Nephron progenitor cell (in vitro differentiated cells): ENCODE measurements at regions not wholly inside any gene's neighbourhood (a gene's known extent, or its start where the extent isn't known, plus 50 kb on each side); places are given as distances from the start of the nearest gene placed in this dataset.

Experiments
- DNase-seq: peaks from one replicate; pipeline ENCODE4 v3.0.0; 2021
- H3K27ac Mint-ChIP-seq: 2 replicates; pipeline ENCODE4 v1.8.0; 2021; ENCODE audit warnings: mild to moderate bottlenecking, moderate library complexity, mixed read lengths
- H3K27me3 Mint-ChIP-seq: 2 replicates; pipeline ENCODE4 v1.8.0; 2021; ENCODE audit warnings: mild to moderate bottlenecking, low read depth, mixed read lengths; ENCODE audit not compliant: poor library complexity
- H3K36me3 Mint-ChIP-seq: 2 replicates; pipeline ENCODE4 v1.8.0; 2021; ENCODE audit warnings: low read depth, mixed read lengths
- H3K4me1 Mint-ChIP-seq: 2 replicates; pipeline ENCODE4 v1.8.0; 2021; ENCODE audit warnings: mixed read lengths
- H3K4me3 Mint-ChIP-seq: 2 replicates; pipeline ENCODE4 v1.8.0; 2021; ENCODE audit warnings: mild to moderate bottlenecking, moderate library complexity, mixed read lengths
- H3K9me3 Mint-ChIP-seq: 2 replicates; pipeline ENCODE4 v1.8.0; 2021; ENCODE audit warnings: mild to moderate bottlenecking, moderate library complexity, mixed read lengths
- TF ChIP-seq, protein P1 (sequence below): fragments of 200-600 bp; sonication (generic); IDR thresholded peaks from 2 replicates; pipeline ENCODE4 v1.5.0; 2021; ENCODE audit warnings: antibody characterized with exemption

DNA sequence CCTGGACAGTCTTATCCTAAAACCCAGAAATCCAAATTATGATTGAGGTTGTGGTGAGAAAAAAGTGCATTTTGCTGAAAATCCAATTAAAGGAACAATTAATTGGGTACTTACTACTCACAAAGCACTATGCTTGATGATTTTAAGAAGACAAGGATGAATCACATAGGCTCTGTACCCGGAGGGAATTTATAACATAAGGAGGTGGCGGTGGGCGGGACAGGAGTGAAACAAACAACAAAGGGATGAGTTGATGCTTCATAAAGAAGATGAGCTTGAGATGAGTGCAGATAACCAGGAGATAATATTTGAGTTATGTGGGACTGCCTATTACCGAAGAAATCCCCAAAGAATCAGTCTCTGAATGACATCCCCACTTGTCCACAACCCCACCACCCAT, 171.1 kb upstream of the FZD8 start:
- Mint-ChIP-seq H3K27ac (no peak overlapping the region), H3K4me1 (no peaks in the 10 kb centered on the region), H3K9me3 (peaks cover 6% of the 10 kb centered on the region), H3K4me3 (no peak overlapping the region), H3K36me3 (no peaks in the 10 kb centered on the region), H3K27me3 (peaks cover 9% of the 10 kb centered on the region)
- DNase-seq: no peak
- TF ChIP-seq, protein P1, sequence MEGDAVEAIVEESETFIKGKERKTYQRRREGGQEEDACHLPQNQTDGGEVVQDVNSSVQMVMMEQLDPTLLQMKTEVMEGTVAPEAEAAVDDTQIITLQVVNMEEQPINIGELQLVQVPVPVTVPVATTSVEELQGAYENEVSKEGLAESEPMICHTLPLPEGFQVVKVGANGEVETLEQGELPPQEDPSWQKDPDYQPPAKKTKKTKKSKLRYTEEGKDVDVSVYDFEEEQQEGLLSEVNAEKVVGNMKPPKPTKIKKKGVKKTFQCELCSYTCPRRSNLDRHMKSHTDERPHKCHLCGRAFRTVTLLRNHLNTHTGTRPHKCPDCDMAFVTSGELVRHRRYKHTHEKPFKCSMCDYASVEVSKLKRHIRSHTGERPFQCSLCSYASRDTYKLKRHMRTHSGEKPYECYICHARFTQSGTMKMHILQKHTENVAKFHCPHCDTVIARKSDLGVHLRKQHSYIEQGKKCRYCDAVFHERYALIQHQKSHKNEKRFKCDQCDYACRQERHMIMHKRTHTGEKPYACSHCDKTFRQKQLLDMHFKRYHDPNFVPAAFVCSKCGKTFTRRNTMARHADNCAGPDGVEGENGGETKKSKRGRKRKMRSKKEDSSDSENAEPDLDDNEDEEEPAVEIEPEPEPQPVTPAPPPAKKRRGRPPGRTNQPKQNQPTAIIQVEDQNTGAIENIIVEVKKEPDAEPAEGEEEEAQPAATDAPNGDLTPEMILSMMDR: no peak

DNA sequence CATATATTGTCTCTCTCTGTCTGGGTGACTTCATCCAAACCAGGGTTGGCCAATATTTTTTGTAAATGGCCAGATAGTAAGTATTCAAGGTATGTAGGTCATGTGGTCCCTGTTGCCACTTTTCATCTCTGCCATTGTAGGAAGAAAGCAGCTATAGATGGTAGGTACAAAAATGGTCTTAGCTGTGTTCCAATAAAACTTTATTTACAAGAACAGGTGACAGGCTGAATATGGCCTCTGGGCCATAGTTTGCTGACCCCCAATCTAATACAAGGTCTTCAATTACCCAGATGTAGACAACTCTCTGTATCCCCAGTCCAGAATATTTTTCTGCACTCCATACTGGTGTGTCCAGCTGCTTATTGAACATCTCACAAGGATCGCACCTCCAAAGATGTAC, 166.2 kb upstream of the FZD8 start:
- Mint-ChIP-seq H3K4me1 (no peaks in the 10 kb centered on the region), H3K4me3 (no peak overlapping the region), H3K36me3 (no peaks in the 10 kb centered on the region)

DNA sequence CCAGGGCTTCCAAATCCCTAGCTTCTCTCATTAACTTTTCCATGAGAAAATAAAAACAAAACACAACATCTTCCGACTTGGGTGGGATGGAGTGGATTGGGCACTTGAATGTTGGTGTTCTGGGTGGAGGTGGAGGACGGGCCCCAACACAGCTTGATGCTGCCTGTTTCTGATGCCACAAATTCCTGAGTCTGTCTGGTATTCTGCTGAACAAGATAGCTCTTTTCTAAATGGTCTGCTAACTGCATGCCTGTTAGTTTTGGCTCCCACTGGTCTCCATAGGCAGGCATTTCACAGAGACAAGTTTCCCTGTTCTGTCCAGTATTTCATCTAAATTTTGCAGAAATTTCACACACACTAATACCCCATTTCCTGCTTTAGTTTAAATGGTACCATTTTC, 160.9 kb upstream of the FZD8 start:
- H3K27me3 Mint-ChIP-seq: peaks cover 7% of the 10 kb centered on the region
- no peaks in the 10 kb centered on the region for H3K36me3 Mint-ChIP-seq
- H3K4me3 Mint-ChIP-seq: no peak overlapping the region
- TF ChIP-seq, protein P1: no peak
- H3K4me1 Mint-ChIP-seq: peaks cover 1% of the 10 kb centered on the region
- H3K27ac Mint-ChIP-seq: no peak overlapping the region
- H3K9me3 Mint-ChIP-seq: peaks cover 9% of the 10 kb centered on the region
- no peak for DNase-seq

More for the DNA sequence above, 166.2 kb upstream of the FZD8 start:
- peaks cover 15% of the 10 kb centered on the region for H3K27me3 Mint-ChIP-seq
- TF ChIP-seq, protein P1: no peak
- H3K9me3 Mint-ChIP-seq: no peaks in the 10 kb centered on the region
- DNase-seq: no peak
- no peak overlapping the region for H3K27ac Mint-ChIP-seq

DNA sequence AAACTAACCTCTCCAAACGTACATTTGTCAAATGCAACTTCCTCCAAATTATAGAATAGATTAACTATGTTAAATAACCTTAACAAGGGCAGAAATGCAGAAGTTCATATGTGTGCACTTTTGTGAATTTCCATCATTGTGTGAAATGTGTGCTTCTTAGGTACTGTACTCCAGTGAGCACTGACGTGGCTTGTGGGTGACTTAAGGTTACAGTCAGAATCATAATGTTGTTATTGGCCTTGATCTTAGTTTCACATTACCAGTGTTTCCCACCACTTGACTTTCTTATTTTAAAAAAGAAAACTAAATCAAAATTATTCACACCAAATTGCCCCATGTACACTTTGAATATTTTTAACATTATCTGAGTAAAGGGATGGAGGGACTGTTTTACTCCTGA, 155.1 kb upstream of the FZD8 start:
- Mint-ChIP-seq H3K27ac (no peak overlapping the region), H3K9me3 (peaks cover 6% of the 10 kb centered on the region), H3K4me1 (peaks cover 17% of the 10 kb centered on the region), H3K27me3 (peaks cover 2% of the 10 kb centered on the region), H3K4me3 (no peak overlapping the region), H3K36me3 (no peaks in the 10 kb centered on the region)
- DNase-seq: no peak
- TF ChIP-seq, protein P1: no peak

DNA sequence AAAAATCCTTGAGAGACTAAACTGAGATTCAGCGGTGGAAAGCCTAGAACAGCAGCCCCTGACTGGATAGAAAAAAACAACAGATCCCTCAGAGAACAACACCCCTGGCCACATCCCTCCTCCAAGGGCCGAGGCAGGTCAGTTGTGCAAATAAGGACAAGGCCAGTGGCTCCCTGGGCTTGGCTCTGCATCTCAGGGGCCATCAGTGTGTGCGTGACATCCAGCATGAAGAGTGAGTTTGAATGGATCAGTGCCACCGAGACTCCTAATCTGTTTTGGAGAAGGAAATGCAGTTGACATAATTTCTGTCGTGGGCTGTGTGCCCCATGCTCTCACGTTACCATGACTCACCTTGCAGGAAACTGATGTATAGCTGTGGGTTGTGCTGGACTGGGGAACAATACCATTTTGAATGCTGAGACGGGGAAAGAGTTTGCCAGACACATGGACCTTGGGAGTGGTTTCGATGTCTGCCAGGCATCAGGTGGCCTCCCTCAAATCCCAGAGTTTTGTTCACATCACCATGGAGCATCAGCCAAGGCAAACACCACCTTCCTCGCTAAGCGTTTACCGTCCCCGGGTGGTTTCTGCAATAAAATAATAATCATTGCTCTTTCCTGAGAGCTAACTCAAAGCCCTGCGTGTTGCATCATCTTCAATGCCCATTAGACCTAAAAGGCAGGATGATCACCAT, 153.2 kb upstream of the FZD8 start:
- TF ChIP-seq, protein P1: no peak
- H3K27me3 Mint-ChIP-seq: peaks cover 2% of the 10 kb centered on the region
- no peak for DNase-seq
- H3K4me1 Mint-ChIP-seq: peaks cover 28% of the 10 kb centered on the region
- H3K36me3 Mint-ChIP-seq: no peaks in the 10 kb centered on the region
- no peak overlapping the region for H3K4me3 Mint-ChIP-seq
- H3K9me3 Mint-ChIP-seq: peaks cover 3% of the 10 kb centered on the region
- no peak overlapping the region for H3K27ac Mint-ChIP-seq

DNA sequence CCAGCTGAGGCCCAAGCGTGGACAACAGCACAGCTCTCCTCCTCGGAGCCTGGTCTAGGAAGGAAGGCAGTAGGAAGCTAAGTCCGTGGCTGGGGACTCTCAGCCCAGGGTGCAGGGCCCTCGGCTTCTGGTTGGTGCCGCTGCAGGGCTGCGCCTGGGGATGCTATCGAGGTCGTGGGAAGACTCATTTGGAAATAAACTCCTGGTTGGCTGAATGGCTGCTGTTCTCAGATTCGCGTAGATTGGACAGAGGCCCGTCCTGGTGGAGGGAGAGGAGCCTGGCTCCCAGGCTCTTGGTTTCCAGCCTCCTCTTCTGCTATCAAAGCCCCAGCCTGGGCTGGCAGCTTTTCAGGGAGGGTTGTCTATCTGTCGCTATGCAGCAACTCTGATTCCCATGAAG, 152.6 kb upstream of the FZD8 start:
- no peak for DNase-seq
- peaks cover 6% of the 10 kb centered on the region for H3K9me3 Mint-ChIP-seq
- peaks cover 28% of the 10 kb centered on the region for H3K4me1 Mint-ChIP-seq
- no peak overlapping the region for H3K4me3 Mint-ChIP-seq
- H3K27ac Mint-ChIP-seq: no peak overlapping the region
- TF ChIP-seq, protein P1: no peak
- H3K27me3 Mint-ChIP-seq: peaks cover 2% of the 10 kb centered on the region
- no peaks in the 10 kb centered on the region for H3K36me3 Mint-ChIP-seq
